GM12865 (cell line): ENCODE measurements at regions not wholly inside any gene's neighbourhood (a gene's known extent, or its start where the extent isn't known, plus 50 kb on each side); places are given as distances from the start of the nearest gene placed in this dataset.
"Not testable (repeated sequence)": the region's sequence is repeated elsewhere in the genome, so short reads cannot be mapped to it uniquely, and the experiment has no call there.

Source experiments
- DNase-seq: peaks from one replicate; pipeline ENCODE4 v3.0.0; 2010; ENCODE audit warnings: low read depth
- H3K4me3 ChIP-seq: 2 replicates; pipeline ENCODE4 v1.5.1; 2011; ENCODE audit warnings: mild to moderate bottlenecking, low read depth, low read length, control low read depth
- TF ChIP-seq, protein P1 (sequence below): IDR thresholded peaks from 2 replicates; pipeline ENCODE4 v1.5.1; 2011; ENCODE audit warnings: low read length, control low read depth, low read depth, inconsistent platforms; ENCODE audit not compliant: insufficient read depth; ENCODE audit errors: missing control alignments

DNA sequence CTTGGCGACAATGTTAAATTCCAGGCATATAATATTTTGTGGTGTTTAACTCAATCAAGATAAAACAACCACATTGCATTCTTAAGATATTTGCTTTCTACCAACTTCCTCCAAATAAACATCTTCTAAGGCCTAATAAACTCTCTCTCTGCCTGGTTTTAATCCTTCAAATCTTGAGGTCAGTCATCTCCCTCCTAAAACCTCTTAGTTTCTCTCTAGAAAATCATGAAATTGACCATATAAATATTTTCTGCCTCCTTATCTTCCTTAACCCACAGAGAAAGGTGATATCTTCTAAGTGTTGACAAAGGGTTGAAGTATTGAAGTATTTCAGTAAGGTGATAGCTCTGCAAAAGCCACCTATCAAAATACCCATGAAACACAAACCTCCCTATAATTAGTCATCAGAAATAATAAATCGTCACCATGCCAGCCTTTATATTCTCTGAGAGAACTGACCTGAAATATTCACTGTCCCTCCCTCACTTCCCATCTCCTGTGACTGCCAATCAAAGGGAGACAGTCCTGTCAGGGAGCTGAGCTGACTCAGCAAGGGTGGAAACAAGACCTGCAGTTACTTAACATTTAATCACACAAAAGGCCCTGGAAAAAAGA is 1261.1 kb downstream of the ROBO1 start:
- TF ChIP-seq, protein P1, sequence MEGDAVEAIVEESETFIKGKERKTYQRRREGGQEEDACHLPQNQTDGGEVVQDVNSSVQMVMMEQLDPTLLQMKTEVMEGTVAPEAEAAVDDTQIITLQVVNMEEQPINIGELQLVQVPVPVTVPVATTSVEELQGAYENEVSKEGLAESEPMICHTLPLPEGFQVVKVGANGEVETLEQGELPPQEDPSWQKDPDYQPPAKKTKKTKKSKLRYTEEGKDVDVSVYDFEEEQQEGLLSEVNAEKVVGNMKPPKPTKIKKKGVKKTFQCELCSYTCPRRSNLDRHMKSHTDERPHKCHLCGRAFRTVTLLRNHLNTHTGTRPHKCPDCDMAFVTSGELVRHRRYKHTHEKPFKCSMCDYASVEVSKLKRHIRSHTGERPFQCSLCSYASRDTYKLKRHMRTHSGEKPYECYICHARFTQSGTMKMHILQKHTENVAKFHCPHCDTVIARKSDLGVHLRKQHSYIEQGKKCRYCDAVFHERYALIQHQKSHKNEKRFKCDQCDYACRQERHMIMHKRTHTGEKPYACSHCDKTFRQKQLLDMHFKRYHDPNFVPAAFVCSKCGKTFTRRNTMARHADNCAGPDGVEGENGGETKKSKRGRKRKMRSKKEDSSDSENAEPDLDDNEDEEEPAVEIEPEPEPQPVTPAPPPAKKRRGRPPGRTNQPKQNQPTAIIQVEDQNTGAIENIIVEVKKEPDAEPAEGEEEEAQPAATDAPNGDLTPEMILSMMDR: no peak
- DNase-seq: no peak
- no peak overlapping the region for H3K4me3 ChIP-seq

DNA sequence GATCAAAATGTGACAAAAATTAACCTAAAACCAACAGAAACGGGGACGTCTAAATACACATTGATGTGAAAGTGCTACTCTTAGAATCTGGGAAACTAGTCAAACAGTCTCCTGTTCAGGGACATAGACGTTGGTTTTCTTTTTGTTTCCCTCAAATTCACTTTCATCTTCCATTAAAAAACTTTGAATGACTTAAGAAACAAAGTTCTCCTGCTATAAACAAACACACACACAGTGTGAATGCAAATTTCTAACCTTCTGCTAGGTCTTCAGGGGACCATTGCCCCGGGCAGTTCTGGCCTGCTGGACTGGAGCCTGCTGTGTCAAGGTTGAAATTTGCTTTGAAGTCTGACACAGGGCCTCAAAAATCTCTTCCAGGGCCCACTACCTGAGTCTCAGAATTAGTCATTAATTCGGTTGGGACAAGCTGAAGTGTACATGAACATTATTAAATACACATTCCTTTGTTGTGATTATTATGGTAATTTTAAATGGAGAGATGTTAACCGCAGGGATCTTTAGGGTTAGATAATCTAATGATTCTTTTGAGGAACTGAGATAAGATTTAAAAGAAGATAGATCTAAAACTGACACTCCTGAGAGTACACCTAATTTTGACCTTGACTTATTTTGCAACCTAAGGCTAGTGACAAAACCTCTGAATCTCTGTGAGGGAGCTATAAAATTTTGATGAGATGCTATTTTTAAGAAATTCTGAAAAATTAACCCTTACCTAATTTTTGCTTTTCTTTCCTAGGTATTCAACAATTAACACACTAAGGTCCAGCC is 1260.4 kb downstream of the ROBO1 start:
- H3K4me3 ChIP-seq: no peak overlapping the region
- no peak for DNase-seq
- TF ChIP-seq, protein P1: no peak

DNA sequence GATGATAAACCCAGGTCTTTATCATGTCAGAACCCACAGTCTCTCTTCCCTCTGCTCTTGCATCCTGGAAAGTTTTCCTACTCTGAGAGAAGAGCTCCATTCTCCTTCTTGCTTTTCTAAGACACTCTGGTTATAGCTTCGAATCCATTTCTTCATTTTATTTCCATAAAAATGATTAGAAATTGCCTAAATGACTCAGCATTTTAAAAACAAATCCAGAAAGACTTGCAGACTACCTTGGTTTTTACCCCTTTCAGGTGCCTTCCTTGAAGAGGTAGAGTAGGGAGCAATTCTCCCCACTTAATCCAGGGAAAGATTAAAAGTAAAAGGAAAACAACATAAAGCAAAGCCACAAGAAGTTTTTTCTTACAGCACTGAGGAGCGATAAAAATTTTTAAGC is 1256.0 kb downstream of the ROBO1 start:
- TF ChIP-seq, protein P1: no peak
- DNase-seq: no peak
- no peak overlapping the region for H3K4me3 ChIP-seq

DNA sequence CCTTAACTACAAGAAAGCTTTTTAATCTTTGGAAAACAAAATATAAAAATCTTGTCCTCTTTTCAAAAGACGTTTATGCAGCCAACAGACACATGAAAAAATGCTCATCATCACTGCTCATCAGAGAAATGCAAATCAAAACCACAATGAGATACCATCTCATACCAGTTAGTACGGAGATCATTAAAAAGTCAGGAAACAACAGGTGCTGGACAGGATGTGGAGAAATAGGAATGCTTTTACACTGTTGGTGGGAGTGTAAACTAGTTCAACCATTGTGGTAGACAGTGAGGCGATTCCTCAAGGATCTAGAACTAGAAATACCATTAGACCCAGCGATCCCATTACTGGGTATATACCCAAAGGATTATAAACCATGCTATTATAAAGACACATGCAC is 1255.0 kb downstream of the ROBO1 start:
- not testable (repeated sequence) for H3K4me3 ChIP-seq, DNase-seq

DNA sequence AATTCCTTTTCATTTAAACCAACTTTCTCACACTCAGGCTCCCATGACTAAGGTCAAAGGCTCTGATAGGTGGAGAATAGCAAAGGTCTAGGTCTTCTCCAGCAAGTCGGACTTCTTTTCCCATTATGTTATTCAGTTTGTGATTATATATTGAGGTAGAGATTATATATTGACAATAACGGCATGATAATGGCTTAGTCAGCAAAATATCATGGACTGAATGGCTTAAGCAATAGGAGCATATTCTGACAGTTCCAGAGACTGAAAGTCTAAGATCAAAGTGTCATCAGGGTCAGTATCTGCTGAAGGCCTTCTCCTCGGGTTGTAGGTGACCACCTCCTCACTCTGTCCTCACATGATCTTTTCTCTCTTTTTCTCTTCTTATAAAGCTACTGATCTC is 1251.4 kb downstream of the ROBO1 start:
- DNase-seq: no peak
- no peak overlapping the region for H3K4me3 ChIP-seq
- TF ChIP-seq, protein P1: no peak

DNA sequence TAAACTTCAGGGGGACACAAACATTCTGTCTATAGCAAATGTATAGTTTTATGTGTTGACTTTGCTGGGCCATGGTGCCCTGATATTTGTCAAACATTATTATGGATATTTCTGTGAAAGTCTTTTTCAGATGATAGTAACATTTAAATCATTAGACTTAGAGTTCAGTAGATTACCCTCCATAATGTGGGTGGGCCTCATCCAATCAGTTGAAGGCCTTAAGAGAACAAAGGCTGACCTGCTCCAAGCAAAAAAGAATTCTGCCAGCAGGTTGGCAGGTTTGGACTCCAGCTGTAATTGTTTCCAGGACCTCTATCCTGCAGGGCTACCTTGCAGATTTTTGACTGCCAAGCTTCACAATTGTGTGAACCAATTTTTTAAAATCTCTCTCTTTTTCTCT is 1250.9 kb downstream of the ROBO1 start:
- H3K4me3 ChIP-seq: no peak overlapping the region
- TF ChIP-seq, protein P1: no peak
- no peak for DNase-seq

DNA sequence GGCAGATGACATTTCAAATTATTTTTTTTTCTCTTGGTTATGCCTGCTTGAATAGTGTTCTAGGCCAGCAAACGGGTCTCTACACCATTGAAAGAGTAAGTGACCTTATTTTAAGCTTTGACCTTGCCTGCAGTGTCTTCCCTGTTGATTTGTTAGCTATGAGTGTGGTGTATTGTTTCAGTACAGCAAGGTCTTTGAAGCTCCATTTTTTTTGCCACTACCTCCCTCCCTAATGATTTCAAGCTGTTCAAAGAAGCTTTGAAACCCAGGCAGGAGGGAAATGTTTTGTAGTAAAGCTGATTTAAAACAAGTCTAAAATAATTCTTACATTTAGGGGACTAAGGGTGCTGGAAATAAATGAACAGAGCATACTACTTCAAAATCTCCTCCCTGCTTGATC is 1249.8 kb downstream of the ROBO1 start:
- DNase-seq: no peak
- TF ChIP-seq, protein P1: no peak
- no peak overlapping the region for H3K4me3 ChIP-seq
